Jurkat, Clone E6-1 (cell line): ENCODE measurements at regions not wholly inside any gene's neighbourhood (a gene's known extent, or its start where the extent isn't known, plus 50 kb on each side); places are given as distances from the start of the nearest gene placed in this dataset.
"Not testable (repeated sequence)": the region's sequence is repeated elsewhere in the genome, so short reads cannot be mapped to it uniquely, and the experiment has no call there.

Experiments used
- DNase-seq: peaks from one replicate; pipeline ENCODE4 v3.0.0-alpha.2; 2011; ENCODE audit warnings: low read depth, low spot score
- H3K4me3 ChIP-seq: 2 replicates; pipeline ENCODE4 v1.5.1; 2011; ENCODE audit warnings: mild to moderate bottlenecking, low read length, control low read depth, moderate library complexity

GRCh38 chr9:117929868-117930267 lies 225.7 kb downstream of the TLR4 start:
- H3K4me3 ChIP-seq, result no peak overlapping the region
- DNase-seq, result no peak

- no peak for DNase-seq
- no peak overlapping the region for H3K4me3 ChIP-seq
Measured at GRCh38 chr9:117932585-117932984, 228.4 kb downstream of the TLR4 start.

DNA sequence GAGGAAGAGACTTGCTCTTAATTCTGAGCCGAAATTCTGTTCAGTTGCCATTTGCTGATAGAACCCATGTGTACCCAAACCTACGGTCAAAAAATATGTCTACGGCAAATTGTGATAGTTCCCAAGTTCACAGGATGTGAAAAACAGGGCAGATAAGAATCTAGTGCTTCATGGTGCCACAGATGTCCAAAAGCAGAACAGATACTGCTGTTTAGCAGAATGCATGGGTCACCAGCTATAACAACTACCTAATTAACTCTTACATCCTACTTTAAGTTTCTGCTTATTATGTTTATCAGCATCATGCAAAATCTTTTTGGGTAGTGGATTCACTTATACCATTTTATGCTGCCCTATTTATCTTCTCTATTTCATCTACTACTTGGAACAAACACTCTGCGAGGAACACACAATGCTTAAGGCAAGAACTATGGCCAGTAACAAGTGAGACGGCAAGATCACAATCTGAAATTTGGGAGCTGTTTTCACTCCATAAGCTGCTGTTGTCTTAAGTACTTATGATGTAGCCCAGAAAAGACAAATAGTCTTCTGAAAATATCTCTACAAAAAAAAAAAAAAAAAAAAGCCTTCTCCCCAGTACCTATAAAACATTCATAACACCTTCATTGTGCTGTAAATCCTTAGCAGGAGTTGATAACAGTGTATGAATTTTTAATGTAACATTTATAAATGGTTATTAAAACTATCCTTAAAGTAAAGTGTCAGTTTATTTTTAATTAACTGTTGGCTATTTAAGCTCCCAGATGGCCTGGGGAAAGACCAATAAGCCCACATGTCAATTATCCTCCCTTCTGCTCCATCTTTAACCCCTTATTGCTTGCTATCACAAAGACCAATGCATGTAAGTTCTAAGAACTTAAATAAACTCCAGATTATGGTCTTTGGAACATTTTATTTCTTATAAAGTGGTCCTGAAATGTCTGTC lies 232.3 kb downstream of the TLR4 start:
- no peak for DNase-seq
- H3K4me3 ChIP-seq, result no peak overlapping the region

GRCh38 chr9:117938086-117938485 lies 233.9 kb downstream of the TLR4 start:
- DNase-seq, result no peak
- H3K4me3 ChIP-seq, result no peak overlapping the region

DNA sequence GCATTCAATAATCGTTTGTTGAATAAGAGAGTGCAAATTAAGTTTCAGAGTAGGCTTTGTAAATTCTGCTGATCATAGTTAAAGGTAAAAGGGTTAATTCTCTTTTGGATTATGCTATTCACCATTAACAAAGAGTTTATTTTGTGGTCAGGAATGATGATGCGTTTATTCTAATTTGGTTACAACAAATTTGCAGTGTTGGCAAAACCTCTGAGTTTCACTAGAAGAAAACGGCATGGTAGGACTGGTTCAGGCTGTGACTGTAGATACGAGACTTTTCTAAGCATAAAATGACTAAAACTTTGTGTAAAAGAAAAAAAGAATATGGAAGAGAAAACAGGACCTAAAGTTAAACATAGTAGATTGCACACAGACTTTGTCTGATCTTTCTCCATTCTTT lies 234.7 kb downstream of the TLR4 start:
- DNase-seq, result no peak
- H3K4me3 ChIP-seq, result no peak overlapping the region

GRCh38 chr9:117944750-117945149 lies 240.5 kb downstream of the TLR4 start:
- DNase-seq, H3K4me3 ChIP-seq: not testable (repeated sequence)

DNA sequence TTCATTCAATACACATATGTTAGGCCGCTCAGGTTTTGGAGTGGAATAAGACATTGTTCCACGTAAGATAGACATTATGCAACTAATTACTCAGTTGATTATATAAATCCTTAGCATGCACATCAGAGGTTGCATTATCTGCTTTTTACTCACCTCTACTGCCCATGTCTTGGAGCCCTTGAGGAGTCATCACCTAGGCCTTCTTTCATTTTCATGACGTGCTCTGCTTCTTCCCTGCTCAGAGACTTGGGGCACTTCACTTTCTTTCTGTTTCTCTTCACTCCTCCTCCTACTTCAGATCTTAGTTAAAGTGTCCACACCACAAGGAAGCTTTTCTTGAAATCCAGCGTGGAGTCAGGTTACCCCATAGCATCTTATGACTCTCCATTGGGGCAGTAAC lies 241.1 kb downstream of the TLR4 start:
- no peak overlapping the region for H3K4me3 ChIP-seq
- no peak for DNase-seq

GRCh38 chr9:117951127-117951526 lies 246.9 kb downstream of the TLR4 start:
- H3K4me3 ChIP-seq, result no peak overlapping the region
- DNase-seq, result no peak

GRCh38 chr9:117952581-117952980 lies 248.4 kb downstream of the TLR4 start:
- no peak overlapping the region for H3K4me3 ChIP-seq
- DNase-seq, result no peak

DNA sequence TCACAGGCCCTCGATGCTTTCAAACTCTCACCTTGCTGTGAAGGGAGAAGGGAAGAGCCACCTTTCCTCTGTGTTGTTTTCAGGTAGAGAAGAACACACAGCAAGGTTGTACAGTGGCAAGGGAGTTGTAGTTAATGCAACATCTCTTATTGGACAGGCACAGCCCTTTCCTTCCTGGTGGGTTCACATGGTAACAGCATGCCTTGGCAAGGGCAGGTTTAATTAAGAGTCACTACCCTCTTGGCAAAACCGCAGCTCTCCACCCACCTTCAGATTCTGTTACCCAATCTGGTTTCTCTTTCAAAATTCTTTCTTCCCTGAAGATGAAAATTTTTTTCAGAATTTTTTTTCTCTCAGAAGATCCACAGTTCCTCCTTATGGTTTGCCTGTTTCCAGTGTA lies 253.1 kb downstream of the TLR4 start:
- H3K4me3 ChIP-seq, result no peak overlapping the region
- DNase-seq, result no peak

DNA sequence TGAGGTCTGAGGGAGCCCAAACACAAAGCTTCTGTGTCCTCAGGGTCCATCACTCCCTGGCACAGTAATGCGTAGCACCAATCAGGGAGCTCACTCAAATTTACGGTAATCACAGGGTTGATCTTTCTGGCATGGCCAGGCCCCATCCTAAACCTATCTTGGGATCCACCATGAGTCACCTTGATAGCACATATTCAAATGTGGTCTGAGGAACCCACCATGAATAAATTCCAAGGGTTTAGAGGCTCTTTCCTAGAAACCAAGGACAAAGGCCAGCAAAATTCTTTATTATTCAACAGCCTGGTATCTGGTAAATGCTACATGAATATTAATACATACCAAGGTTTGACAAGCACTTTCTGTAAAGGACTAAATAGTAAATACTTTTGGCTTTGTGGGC lies 254.5 kb downstream of the TLR4 start:
- H3K4me3 ChIP-seq, result no peak overlapping the region
- no peak for DNase-seq

DNA sequence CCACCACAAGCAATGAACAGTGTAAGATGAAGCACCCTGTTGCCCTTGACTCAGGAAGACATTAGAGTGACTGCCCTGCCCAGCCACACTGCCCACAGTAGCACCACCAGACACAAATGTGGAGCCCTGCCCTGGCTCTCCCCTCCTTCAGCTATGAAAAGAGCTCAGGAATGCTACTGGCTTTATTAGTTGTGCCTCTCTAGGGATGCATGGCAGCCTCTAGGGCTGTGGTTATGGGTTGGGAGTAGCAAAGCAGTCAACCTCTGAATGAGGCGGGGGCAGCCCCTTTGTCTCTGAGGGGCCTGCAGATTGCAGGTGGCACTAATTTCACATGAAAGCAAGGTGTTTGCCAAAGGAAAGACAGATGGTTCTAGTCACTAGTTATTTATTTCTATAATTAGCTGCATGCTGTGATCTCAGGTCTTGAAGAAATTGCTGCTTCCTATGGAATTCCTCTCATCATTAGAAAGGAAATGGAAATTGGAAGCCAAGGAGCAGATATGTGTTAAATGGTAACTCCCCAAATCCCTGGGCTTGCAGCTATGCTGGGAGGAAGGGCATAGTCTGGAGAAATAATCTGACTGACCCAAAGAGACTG lies 259.4 kb downstream of the TLR4 start:
- H3K4me3 ChIP-seq, result no peak overlapping the region
- no peak for DNase-seq

DNA sequence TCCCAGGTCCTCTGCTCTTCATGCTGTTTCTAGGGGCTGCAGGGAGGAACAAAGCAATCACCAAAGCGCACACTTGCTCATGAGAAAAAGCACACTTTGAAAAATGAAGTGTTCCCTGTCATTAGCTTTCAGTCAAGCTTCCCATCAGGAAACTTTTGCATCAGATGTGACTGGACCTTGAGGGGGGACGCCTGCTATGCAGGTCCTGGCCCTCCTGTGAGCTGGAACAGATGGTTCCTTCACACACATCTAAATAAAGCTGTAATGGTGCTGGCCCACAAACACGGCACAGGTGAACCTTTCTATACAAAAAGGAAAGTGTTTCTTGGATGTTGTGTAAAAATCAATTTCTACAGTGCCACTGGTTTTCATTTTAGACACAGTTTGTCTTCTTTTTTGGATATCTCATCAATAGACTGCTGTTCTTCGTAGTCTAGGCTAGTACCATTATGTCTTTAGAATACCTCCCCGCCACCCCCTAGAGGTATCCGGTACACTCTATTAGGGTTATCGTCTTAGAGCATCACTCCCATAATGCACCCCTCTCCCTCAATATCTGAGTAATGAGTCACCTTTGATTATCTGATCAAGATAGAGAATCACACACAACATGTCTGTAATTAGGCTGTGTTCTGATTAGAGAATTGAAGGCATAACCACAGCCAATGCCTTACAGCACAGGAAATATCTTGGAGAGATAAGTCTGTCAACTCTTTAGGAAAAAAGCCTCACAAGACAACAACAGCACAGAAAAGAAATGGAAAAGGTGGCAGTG lies 266.3 kb downstream of the TLR4 start:
- no peak for DNase-seq
- H3K4me3 ChIP-seq, result no peak overlapping the region

GRCh38 chr9:117974108-117974507 lies 269.9 kb downstream of the TLR4 start:
- DNase-seq, result no peak
- H3K4me3 ChIP-seq, result no peak overlapping the region

DNA sequence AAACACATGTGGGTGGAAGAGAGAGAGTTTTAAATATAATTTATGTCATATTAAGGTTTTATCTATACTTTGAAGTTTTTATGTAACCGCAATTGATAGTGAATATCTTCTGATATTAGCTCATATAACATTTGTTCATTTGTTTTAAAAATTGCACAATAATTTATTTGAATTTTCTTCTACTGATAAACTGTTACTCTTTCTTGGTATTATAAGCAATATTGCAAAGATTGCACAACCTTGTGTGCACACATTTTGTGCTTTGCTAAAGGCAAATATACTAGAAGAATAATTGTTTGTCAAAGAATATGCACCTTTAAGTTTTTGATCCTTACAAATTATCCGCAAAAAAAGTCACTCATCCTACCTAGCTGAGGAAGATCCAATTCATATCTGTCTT lies 275.7 kb downstream of the TLR4 start:
- no peak for DNase-seq
- no peak overlapping the region for H3K4me3 ChIP-seq

- H3K4me3 ChIP-seq, result no peak overlapping the region
- DNase-seq, result no peak
Measured at GRCh38 chr9:117987945-117988344, 283.7 kb downstream of the TLR4 start.

- no peak for DNase-seq
- H3K4me3 ChIP-seq, result no peak overlapping the region
Measured at GRCh38 chr9:117992006-117992405, 287.8 kb downstream of the TLR4 start.

DNA sequence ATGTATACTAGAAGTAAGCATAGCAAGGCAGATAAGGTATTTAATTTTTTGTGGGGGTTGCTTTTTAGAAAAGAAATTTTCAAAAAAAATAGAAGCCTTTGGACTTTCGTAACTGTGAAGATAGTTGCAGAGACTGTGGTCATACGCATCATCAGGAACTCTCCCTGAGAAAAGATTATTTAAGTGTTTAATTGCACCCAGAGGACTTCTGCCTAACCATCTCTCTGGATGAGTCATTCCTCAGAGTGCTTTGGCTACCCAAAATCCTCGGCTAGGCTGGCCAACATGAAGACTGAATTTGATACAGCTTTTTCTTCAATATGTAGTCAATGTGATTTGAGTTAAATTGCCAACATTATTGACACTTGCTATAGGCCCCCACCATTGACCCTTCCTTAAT lies 296.4 kb downstream of the TLR4 start:
- no peak for DNase-seq
- H3K4me3 ChIP-seq, result no peak overlapping the region

GRCh38 chr9:118003240-118003639 lies 299.0 kb downstream of the TLR4 start:
- DNase-seq, result no peak

GRCh38 chr9:118008246-118008645 lies 304.0 kb downstream of the TLR4 start:
- H3K4me3 ChIP-seq, result no peak overlapping the region
- DNase-seq, result no peak

More at GRCh38 chr9:118003240-118003639, 299.0 kb downstream of the TLR4 start:
- H3K4me3 ChIP-seq, result no peak overlapping the region
